Neural progenitor cell (in vitro differentiated cells): ENCODE measurements at regions not wholly inside any gene's neighbourhood (a gene's known extent, or its start where the extent isn't known, plus 50 kb on each side); places are given as distances from the start of the nearest gene placed in this dataset.

Experiments used
- DNase-seq: peaks from one replicate; pipeline ENCODE4 v3.0.0-alpha.2; 2016; ENCODE audit warnings: low spot score
- H2AFZ ChIP-seq: fragments of 200-600 bp; sonication (generic); replicated peaks from 2 replicates; pipeline ENCODE4 v1.6.1; 2016; ENCODE audit warnings: antibody characterized with exemption
- H3F3A ChIP-seq: fragments of 200-600 bp; sonication (generic); 2 replicates; pipeline ENCODE4 v1.6.1; 2016; ENCODE audit warnings: antibody characterized with exemption, low read depth
- H3K27ac ChIP-seq: fragments of 200-600 bp; sonication (generic); 2 replicates; pipeline ENCODE4 v1.5.1; 2016; ENCODE audit warnings: mild to moderate bottlenecking
- H3K27me3 ChIP-seq: fragments of 200-600 bp; sonication (generic); 2 replicates; pipeline ENCODE4 v1.6.1; 2016; ENCODE audit warnings: mild to moderate bottlenecking, moderate library complexity
- H3K36me3 ChIP-seq: fragments of 200-600 bp; sonication (generic); 2 replicates; pipeline ENCODE4 v1.5.1; 2016
- H3K4me1 ChIP-seq: fragments of 200-600 bp; sonication (generic); 2 replicates; pipeline ENCODE4 v1.6.1; 2016; ENCODE audit warnings: mixed run types
- H3K4me2 ChIP-seq: fragments of 200-600 bp; sonication (generic); 2 replicates; pipeline ENCODE4 v1.6.1; 2016
- H3K4me3 ChIP-seq: fragments of 200-600 bp; sonication (generic); 2 replicates; pipeline ENCODE4 v1.5.1; 2016
- H3K79me2 ChIP-seq: fragments of 200-600 bp; sonication (generic); 2 replicates; pipeline ENCODE4 v1.6.1; 2016; ENCODE audit warnings: low read depth
- H3K9ac ChIP-seq: fragments of 200-600 bp; sonication (generic); 2 replicates; pipeline ENCODE4 v1.6.1; 2016
- H3K9me3 ChIP-seq: fragments of 200-600 bp; sonication (generic); 2 replicates; pipeline ENCODE4 v1.5.1; 2016; ENCODE audit warnings: low read depth
- H4K20me1 ChIP-seq: fragments of 200-600 bp; sonication (generic); 2 replicates; pipeline ENCODE4 v1.6.1; 2016; ENCODE audit warnings: low read depth
- H3K27ac Mint-ChIP-seq: 3 replicates; pipeline ENCODE4 v1.8.0; 2021; ENCODE audit warnings: mixed read lengths
- H3K27me3 Mint-ChIP-seq: 2 replicates; pipeline ENCODE4 v1.8.0; 2022; ENCODE audit warnings: low read depth, mild to moderate bottlenecking, inconsistent platforms, moderate library complexity, mixed read lengths; ENCODE audit not compliant: insufficient read depth
- H3K36me3 Mint-ChIP-seq: 3 replicates; pipeline ENCODE4 v1.8.0; 2021; ENCODE audit warnings: mixed read lengths
- H3K4me1 Mint-ChIP-seq: 3 replicates; pipeline ENCODE4 v1.8.0; 2021; ENCODE audit warnings: mixed read lengths
- H3K4me3 Mint-ChIP-seq: 3 replicates; pipeline ENCODE4 v1.8.0; 2021; ENCODE audit warnings: mild to moderate bottlenecking, moderate library complexity, mixed read lengths
- H3K9me3 Mint-ChIP-seq: 3 replicates; pipeline ENCODE4 v1.8.0; 2020; ENCODE audit warnings: mixed read lengths
- EZH2 ChIP-seq: fragments of 200-600 bp; sonication (generic); IDR thresholded peaks from 2 replicates; pipeline ENCODE4 v1.6.1; 2017; ENCODE audit warnings: antibody characterized with exemption, mild to moderate bottlenecking, moderate library complexity
- EZH2phosphoT487 ChIP-seq: fragments of 200-600 bp; sonication (generic); IDR thresholded peaks from 2 replicates; pipeline ENCODE4 v1.6.1; 2017; ENCODE audit warnings: antibody characterized with exemption
- TF ChIP-seq, protein P1 (sequence below): fragments of 200-600 bp; sonication (generic); IDR thresholded peaks from 2 replicates; pipeline ENCODE4 v1.5.1; 2017; ENCODE audit warnings: antibody characterized with exemption, mild to moderate bottlenecking

DNA sequence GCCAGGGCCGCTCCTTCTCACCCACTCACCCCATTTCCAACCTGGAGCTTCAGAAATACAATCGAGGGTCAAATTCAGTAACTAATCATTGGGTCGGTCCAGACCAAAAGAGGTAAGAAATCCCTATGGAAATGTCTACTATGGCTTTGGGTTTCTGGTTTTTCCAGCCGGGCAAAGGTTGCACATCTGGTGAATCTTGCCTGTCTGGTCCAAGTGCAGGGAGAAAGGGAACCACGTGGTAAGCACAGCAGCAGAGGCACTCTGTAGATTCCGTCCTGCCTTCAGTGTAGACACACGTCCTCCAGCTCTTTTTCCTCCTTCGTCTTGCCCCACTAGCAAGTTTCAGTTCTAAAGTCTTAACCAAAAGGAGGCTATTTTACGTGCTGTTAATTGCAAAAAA is 218.0 kb upstream of the JADE1 start:
- no peak overlapping the region for H3K27ac ChIP-seq
- no peak overlapping the region for H3K27ac Mint-ChIP-seq

GRCh38 chr4:128590773-128591172 is 218.7 kb upstream of the JADE1 start:
- H3K27ac Mint-ChIP-seq: no peak overlapping the region
- no peak for TF ChIP-seq EZH2
- TF ChIP-seq, protein P1, sequence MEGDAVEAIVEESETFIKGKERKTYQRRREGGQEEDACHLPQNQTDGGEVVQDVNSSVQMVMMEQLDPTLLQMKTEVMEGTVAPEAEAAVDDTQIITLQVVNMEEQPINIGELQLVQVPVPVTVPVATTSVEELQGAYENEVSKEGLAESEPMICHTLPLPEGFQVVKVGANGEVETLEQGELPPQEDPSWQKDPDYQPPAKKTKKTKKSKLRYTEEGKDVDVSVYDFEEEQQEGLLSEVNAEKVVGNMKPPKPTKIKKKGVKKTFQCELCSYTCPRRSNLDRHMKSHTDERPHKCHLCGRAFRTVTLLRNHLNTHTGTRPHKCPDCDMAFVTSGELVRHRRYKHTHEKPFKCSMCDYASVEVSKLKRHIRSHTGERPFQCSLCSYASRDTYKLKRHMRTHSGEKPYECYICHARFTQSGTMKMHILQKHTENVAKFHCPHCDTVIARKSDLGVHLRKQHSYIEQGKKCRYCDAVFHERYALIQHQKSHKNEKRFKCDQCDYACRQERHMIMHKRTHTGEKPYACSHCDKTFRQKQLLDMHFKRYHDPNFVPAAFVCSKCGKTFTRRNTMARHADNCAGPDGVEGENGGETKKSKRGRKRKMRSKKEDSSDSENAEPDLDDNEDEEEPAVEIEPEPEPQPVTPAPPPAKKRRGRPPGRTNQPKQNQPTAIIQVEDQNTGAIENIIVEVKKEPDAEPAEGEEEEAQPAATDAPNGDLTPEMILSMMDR: no peak
- TF ChIP-seq EZH2phosphoT487: no peak

More for the DNA sequence above, 218.0 kb upstream of the JADE1 start:
- Mint-ChIP-seq H3K4me1 (peaks cover 12% of the 10 kb centered on the region), H3K4me3 (no peak overlapping the region), H3K36me3 (no peaks in the 10 kb centered on the region), H3K27me3 (peaks cover 2% of the 10 kb centered on the region), H3K9me3 (peaks cover 13% of the 10 kb centered on the region)
- H3K36me3 ChIP-seq: no peaks in the 10 kb centered on the region
- H3K9me3 ChIP-seq: no peaks in the 10 kb centered on the region
- H3F3A ChIP-seq: no peaks in the 10 kb centered on the region
- peaks cover 5% of the 10 kb centered on the region for H3K4me1 ChIP-seq
- H3K9ac ChIP-seq: no peak overlapping the region
- no peaks in the 10 kb centered on the region for H3K27me3 ChIP-seq
- H3K4me2 ChIP-seq: no peak overlapping the region
- H3K79me2 ChIP-seq: no peaks in the 10 kb centered on the region
- DNase-seq: no peak
- H2AFZ ChIP-seq: no peak overlapping the region
- H3K4me3 ChIP-seq: no peak overlapping the region
- TF ChIP-seq, protein P1: no peak
- TF ChIP-seq EZH2: no peak
- no peaks in the 10 kb centered on the region for H4K20me1 ChIP-seq

DNA sequence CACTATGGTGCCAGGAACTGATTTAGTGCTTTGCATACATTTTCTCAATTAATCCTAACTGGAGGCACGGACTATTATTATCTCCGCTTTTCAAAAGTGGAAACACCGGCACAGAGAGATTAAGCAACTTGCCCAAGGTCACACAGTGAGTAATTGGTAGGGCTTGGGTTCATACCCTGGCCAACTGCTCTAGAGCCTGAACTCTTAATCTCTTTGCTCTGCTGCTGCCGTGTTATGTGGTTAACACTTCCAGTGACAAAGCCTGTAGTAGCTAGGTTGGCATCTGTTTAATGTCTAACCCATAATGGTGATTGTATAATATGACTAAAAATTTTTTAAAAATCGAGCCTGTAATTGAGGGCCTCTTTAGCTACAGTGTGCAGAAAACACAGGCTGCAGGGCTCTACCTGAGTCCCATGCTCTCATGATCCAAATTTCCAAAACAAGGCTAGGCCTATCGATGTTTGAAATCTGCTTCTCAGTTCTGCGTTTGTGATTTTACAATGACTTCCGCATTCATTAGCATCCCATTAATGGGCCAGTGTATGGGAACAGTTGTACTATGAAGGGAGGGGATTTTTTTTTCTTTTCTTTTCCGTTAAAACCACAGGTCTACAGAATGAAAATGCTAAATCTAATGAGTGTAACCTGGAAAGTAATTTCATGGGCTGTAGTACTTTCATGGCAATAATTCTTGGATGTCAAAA is 219.3 kb upstream of the JADE1 start:
- no peaks in the 10 kb centered on the region for H3K27me3 Mint-ChIP-seq

More at GRCh38 chr4:128590773-128591172, 218.7 kb upstream of the JADE1 start:
- Histone ChIP-seq H3K79me2 (no peaks in the 10 kb centered on the region), H3K9ac (no peak overlapping the region), H4K20me1 (no peaks in the 10 kb centered on the region), H3K36me3 (no peaks in the 10 kb centered on the region), H3K9me3 (no peaks in the 10 kb centered on the region), H2AFZ (no peak overlapping the region), H3K4me3 (no peak overlapping the region), H3K4me1 (peaks cover 5% of the 10 kb centered on the region), H3K27me3 (no peaks in the 10 kb centered on the region), H3K4me2 (no peak overlapping the region), H3K27ac (no peak overlapping the region), H3F3A (no peaks in the 10 kb centered on the region)
- no peaks in the 10 kb centered on the region for H3K36me3 Mint-ChIP-seq
- DNase-seq: no peak
- H3K27me3 Mint-ChIP-seq: peaks cover 2% of the 10 kb centered on the region
- H3K4me3 Mint-ChIP-seq: no peak overlapping the region
- H3K9me3 Mint-ChIP-seq: peaks cover 12% of the 10 kb centered on the region
- H3K4me1 Mint-ChIP-seq: peaks cover 12% of the 10 kb centered on the region

More for the DNA sequence above, 219.3 kb upstream of the JADE1 start:
- Histone ChIP-seq H4K20me1 (no peaks in the 10 kb centered on the region), H3K79me2 (no peaks in the 10 kb centered on the region), H3K9me3 (no peaks in the 10 kb centered on the region), H3K27ac (no peak overlapping the region), H3K36me3 (no peaks in the 10 kb centered on the region), H3K4me1 (peaks cover 5% of the 10 kb centered on the region), H3K4me3 (no peak overlapping the region), H3K9ac (no peak overlapping the region), H3F3A (no peaks in the 10 kb centered on the region), H3K4me2 (no peak overlapping the region), H3K27me3 (no peaks in the 10 kb centered on the region), H2AFZ (no peak overlapping the region)
- no peaks in the 10 kb centered on the region for H3K36me3 Mint-ChIP-seq
- DNase-seq: no peak
- H3K9me3 Mint-ChIP-seq: peaks cover 12% of the 10 kb centered on the region
- TF ChIP-seq, protein P1: no peak
- TF ChIP-seq EZH2: no peak
- TF ChIP-seq EZH2phosphoT487: no peak
- no peak overlapping the region for H3K4me3 Mint-ChIP-seq
- H3K27ac Mint-ChIP-seq: no peak overlapping the region
- peaks cover 12% of the 10 kb centered on the region for H3K4me1 Mint-ChIP-seq
